Pancreas (tissue), 10 donors: ENCODE measurements at regions not wholly inside any gene's neighbourhood (a gene's known extent, or its start where the extent isn't known, plus 50 kb on each side); places are given as distances from the start of the nearest gene placed in this dataset.

Experiments used
- ATAC-seq, 4 donors: fragments of 200-7000 bp; cut with Tn5 transposase; one replicate each; pipeline versions ENCODE4 v1.8.0 to v1.9.1; 2020; ENCODE audit warnings: mild to moderate bottlenecking in 4 of 4, moderate library complexity in 4 of 4
- DNase-seq, 6 donors: peaks; one replicate each; pipeline ENCODE4 v3.0.0-alpha.2; 2020
- FAIRE-seq: peaks from 2 replicates; lab custom pipeline; 2012; peaks lifted over from hg19 to GRCh38; lab: Jason Lieb, UNC
- H3K27ac ChIP-seq, 4 donors: fragments of 200-600 bp; sonication (generic); 1 replicate in 3 of 4; 2 replicates in 1 of 4; pipeline versions ENCODE4 v1.5.0 to v1.8.0; 2020
- H3K27me3 ChIP-seq, 4 donors: fragments of 200-600 bp; one replicate each; pipeline ENCODE4 v1.8.0; 2021
- H3K36me3 ChIP-seq, 3 donors: fragments of 200-600 bp; sonication (generic) in 1 of 3; one replicate each; pipeline versions ENCODE4 v1.5.0 to v1.8.0; 2020 to 2021
- H3K4me1 ChIP-seq, 3 donors: fragments of 200-600 bp; one replicate each; pipeline ENCODE4 v1.8.0; 2021
- H3K4me3 ChIP-seq, 4 donors: fragments of 200-600 bp; sonication (generic) in 2 of 4; one replicate each; pipeline versions ENCODE4 v1.5.0 to v1.8.0; 2020 to 2021
- H3K9me3 ChIP-seq, 4 donors: fragments of 200-600 bp; one replicate each; pipeline ENCODE4 v1.8.0; 2021
- WGBS, 2 donors: extraction: QIAGEN DNeasy Blood & Tissue Kit; methylation state at CpG; one replicate each; pipeline ENCODE4 v1.1.7; 2013; 5-methylcytosine and 5-hydroxymethylcytosine counted together
- intact Hi-C, 3 donors: fragments of 100-400 bp; cut with DNase I; formaldehyde crosslinking; loops; one replicate each; pipeline versions ENCODE4 v1.11.1 to v1.14.2; 2022
- TF ChIP-seq, protein P1 (sequence below), 4 donors: fragments of 200-600 bp; sonication (generic) in 3 of 4; IDR thresholded peaks; one replicate each; pipeline versions ENCODE4 v1.5.0 to v1.8.0; 2021; ENCODE audit warnings: antibody characterized with exemption in 4 of 4
- donor health status: healthy with polysubstance abuse.
- donor health status: DM: no; HTN: no; CAD: no; lungs with moderate emphysema.
- donor health status: DM: no; HTN: no; CAD: no.
- donor health status: control.
- donor health status: control.
- donor health status: Bipolar disorder and iron deficiency.
- donor health status: DM: yes; HTN: yes; CAD: no.
- donor health status: DM: no; HTN: no; CAD: no.
- donor health status: DM: no; HTN: no; CAD: no.
- donor health status: DM: yes; HTN: yes; CAD: no.

DNA sequence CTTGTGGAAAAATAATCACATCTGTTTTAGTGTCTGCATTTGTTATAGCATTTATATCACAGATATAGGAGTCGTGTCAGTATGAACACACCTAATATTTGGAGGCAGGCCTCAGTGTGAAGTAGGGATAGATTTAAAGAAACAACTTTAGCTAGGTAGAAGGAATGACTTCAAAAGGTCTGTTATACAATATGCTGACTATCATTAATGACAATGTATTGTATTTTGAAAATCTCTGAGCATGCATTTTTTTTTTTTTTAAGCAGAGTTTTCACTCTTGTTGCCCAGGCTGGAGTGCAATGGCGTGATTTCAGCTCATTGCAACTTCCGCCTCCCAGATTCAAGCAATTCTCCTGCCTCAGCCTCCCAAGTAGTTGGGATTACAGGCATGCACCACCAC is 248.3 kb downstream of the EN1 start:
- FAIRE-seq, result no peak
- 84 to 86% methylated on average over 3 of the region's 3 CpGs for WGBS, 2 donors
- no peak overlapping the region for H3K4me3 ChIP-seq
- H3K36me3 ChIP-seq, result no peaks in the 10 kb centered on the region
- H3K4me1 ChIP-seq, result no peaks in the 10 kb centered on the region
- no peak overlapping the region for H3K27ac ChIP-seq
- DNase-seq, result no peak
- no peaks in the 10 kb centered on the region for H3K27me3 ChIP-seq
- TF ChIP-seq, protein P1, sequence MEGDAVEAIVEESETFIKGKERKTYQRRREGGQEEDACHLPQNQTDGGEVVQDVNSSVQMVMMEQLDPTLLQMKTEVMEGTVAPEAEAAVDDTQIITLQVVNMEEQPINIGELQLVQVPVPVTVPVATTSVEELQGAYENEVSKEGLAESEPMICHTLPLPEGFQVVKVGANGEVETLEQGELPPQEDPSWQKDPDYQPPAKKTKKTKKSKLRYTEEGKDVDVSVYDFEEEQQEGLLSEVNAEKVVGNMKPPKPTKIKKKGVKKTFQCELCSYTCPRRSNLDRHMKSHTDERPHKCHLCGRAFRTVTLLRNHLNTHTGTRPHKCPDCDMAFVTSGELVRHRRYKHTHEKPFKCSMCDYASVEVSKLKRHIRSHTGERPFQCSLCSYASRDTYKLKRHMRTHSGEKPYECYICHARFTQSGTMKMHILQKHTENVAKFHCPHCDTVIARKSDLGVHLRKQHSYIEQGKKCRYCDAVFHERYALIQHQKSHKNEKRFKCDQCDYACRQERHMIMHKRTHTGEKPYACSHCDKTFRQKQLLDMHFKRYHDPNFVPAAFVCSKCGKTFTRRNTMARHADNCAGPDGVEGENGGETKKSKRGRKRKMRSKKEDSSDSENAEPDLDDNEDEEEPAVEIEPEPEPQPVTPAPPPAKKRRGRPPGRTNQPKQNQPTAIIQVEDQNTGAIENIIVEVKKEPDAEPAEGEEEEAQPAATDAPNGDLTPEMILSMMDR (IDR thresholded peaks at IDR 0.05), result no peak
- intact Hi-C loops, result no loop called here
- ATAC-seq, result no peak
- no peaks in the 10 kb centered on the region for H3K9me3 ChIP-seq

DNA sequence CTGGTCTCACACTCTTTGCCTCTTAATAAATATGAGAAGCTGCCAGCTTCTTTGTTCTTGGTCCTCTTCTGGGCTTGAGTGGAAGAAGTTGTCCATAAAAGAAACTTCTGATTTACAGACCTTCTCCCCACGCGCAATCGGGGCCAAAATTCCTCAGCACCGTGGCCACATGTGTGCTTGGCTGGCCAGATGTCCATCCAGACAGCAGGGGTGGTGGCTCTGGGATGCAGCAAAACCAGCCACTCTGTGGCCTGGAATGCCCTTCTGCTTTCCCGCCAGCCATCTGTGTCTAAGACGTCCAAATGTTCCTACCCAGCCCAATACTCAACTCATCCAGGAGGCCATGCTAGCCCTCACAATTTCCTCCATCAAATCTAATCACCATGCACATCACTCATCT is 250.8 kb downstream of the EN1 start:
- no peak for ATAC-seq
- Histone ChIP-seq H3K27ac (no peak overlapping the region), H3K4me3 (no peak overlapping the region), H3K4me1 (no peaks in the 10 kb centered on the region), H3K36me3 (no peaks in the 10 kb centered on the region), H3K27me3 (no peaks in the 10 kb centered on the region), H3K9me3 (no peaks in the 10 kb centered on the region)
- intact Hi-C loops, result no loop called here
- TF ChIP-seq, protein P1 (IDR thresholded peaks at IDR 0.05), result no peak
- FAIRE-seq, result no peak
- 89 to 93% methylated on average over 6 of the region's 6 CpGs for WGBS, 2 donors
- DNase-seq, result no peak

DNA sequence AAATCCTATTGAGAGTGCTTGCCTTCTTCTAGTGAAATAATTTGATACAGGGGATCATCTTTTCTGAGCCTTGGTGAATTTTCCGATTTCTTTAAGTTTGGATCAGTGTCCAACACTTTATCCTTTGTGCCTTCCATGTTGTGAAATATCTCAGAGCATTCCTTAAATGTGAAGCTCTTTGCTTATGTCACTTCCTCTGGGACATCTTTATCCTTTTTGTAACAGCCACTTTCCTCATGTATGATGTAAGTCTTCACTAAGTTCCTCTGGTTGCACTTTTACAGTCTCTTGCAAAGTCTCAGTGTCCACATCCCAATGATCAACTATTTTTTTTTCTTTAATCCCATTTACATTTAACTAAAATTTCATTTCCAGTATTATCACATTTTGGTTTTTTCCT is 254.2 kb downstream of the EN1 start:
- ATAC-seq, result no peak
- no peak for FAIRE-seq

DNA sequence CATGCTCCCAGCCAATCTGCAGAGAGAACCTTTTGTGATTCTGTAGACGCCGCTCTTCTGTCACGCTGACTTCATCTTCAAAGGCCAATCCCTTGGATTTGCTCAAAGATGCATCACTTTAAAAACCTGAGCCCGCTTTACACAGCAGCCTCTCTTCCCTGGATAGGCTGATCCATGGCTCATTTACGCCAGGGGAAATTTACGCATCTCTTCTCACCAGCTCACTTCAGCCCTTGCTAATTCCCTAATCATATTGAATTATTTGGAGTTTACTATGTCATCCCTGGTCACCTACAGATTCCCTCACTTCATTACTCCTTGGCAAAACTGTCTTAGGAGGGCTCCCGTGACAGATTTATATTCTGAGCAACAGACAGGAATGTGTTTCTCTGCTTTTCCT is 256.2 kb downstream of the EN1 start:
- DNase-seq (no peak), FAIRE-seq (no peak), ATAC-seq (no peak)
- H3K27me3 ChIP-seq, result no peaks in the 10 kb centered on the region
- TF ChIP-seq, protein P1 (IDR thresholded peaks at IDR 0.05), result no peak
- H3K4me3 ChIP-seq, result no peak overlapping the region
- H3K36me3 ChIP-seq, result no peaks in the 10 kb centered on the region
- intact Hi-C loops, result no loop called here
- H3K27ac ChIP-seq, result no peak overlapping the region
- WGBS, 2 donors, result 78 to 89% methylated on average over 7 of the region's 7 CpGs
- H3K9me3 ChIP-seq, result no peaks in the 10 kb centered on the region
- no peaks in the 10 kb centered on the region for H3K4me1 ChIP-seq

More for the DNA sequence above, 254.2 kb downstream of the EN1 start:
- TF ChIP-seq, protein P1 (IDR thresholded peaks at IDR 0.05), result no peak
- intact Hi-C loops, result no loop called here
- whole genome bisulfite sequencing, 2 donors, result 86 to 95% methylated on average over 1 of the region's 1 CpG
- Histone ChIP-seq H3K4me3 (no peak overlapping the region), H3K4me1 (no peaks in the 10 kb centered on the region), H3K36me3 (no peaks in the 10 kb centered on the region), H3K9me3 (no peaks in the 10 kb centered on the region), H3K27me3 (no peaks in the 10 kb centered on the region), H3K27ac (no peak overlapping the region)
- DNase-seq, result no peak

DNA sequence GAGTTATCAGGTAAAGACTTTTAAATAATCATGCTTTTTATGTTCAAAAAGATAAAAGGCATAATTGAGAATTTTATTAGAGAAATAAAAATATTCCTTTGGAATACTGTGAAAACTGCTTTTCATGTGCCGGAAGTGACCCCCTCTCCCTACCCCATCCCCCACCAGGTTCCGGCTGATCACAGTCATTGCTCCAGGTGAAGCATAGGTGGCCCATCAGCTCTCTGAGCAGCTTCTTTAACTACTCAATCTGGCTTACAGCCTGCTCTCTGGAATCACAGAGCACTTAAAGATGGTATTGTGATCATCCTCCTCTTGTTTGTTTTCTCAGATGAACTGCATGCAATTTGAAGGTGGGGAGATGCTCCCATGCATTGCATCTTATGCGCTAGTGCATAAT is 257.7 kb downstream of the EN1 start:
- ATAC-seq (no peak), FAIRE-seq (no peak), DNase-seq (no peak)
- 87 to 95% methylated on average over 3 of the region's 3 CpGs for WGBS, 2 donors
- Histone ChIP-seq H3K36me3 (no peaks in the 10 kb centered on the region), H3K27ac (no peak overlapping the region), H3K27me3 (no peaks in the 10 kb centered on the region), H3K9me3 (no peaks in the 10 kb centered on the region), H3K4me3 (no peak overlapping the region), H3K4me1 (no peaks in the 10 kb centered on the region)
- intact Hi-C loops, result no loop called here
- TF ChIP-seq, protein P1 (IDR thresholded peaks at IDR 0.05), result no peak
